GM19240 (cell line): ENCODE measurements at regions not wholly inside any gene's neighbourhood (a gene's known extent, or its start where the extent isn't known, plus 50 kb on each side); places are given as distances from the start of the nearest gene placed in this dataset.
"Not testable (repeated sequence)": the region's sequence is repeated elsewhere in the genome, so short reads cannot be mapped to it uniquely, and the experiment has no call there.

Experiments used
- DNase-seq: peaks from one replicate; pipeline ENCODE4 v3.0.0; 2011; ENCODE audit warnings: low spot score; ENCODE audit not compliant: insufficient read length

DNA sequence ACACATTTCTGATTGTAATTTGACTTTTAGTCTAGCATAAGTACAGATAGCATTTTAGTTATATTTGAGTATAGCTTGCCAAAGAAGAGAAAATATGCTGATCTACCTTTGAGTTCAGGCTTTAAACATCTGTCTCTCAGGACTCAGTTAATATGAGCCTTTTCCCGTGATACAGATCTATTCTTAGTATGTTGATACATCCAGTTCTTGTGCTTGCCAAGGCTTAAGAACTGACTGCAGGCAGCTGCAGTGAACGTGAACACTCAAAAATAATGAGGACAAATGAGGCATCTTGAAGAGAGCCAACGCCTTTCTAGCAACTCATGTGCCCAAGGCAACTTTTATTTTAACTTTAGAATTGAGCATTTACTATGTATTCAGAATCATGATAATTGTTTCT is 325.5 kb downstream of the SI start:
- no peak for DNase-seq

DNA sequence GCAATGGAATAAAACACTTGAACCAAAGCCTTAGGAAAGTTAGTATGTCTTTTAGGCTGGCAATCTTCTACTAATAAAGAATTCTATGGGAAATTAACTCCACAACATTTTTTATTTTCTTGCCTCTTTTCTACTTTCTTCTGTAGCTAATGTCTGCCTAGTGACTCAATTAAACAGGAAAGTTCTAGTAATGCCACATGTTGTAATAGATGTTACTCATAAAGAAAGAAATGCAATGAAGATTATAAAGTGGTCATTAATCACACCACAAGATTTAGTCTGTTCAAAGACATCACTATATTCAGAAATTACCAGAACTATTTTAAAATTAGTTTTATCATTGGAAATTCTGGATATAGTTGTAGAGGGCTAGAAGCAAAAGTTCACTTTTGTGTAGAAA is 329.7 kb downstream of the SI start:
- no peak for DNase-seq

DNA sequence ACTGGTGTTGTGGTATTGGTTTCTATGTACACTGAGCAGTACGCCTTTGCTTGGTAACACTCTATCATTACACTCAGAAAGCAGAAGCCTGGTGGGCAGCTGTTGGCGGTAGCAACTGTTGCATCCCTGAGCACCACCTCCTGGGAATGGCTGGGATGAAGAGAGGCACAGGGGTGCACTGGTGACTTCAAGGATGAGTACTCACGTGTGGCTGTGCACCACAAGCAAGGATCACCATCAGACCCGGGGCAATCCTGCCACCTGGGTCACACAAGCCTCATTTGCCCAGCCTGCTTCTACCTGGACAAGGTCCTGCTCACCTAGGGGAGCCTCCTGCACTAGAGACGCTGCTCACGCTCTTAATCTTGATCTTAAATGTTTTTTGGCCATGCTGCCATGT is 336.4 kb downstream of the SI start:
- no peak for DNase-seq

DNA sequence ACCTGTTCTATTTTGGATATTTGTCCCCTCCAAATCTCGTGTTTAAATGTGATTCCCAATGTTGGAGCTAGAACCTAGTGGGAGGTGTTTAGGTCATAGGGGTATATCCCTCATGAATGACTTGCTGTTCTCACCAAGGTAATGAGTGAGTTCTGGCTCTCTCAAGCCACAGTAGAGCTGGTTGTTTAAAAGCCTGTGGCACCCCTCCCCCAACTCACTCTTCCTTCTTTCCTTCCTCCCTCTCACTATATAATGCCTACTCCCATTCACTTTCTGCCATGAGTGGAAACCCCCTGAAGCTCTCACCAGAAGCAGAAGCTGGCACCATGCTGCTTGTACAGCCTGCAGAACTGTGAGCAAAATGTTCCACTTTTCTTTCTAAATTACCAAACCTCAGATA is 341.1 kb downstream of the SI start:
- DNase-seq, result no peak

DNA sequence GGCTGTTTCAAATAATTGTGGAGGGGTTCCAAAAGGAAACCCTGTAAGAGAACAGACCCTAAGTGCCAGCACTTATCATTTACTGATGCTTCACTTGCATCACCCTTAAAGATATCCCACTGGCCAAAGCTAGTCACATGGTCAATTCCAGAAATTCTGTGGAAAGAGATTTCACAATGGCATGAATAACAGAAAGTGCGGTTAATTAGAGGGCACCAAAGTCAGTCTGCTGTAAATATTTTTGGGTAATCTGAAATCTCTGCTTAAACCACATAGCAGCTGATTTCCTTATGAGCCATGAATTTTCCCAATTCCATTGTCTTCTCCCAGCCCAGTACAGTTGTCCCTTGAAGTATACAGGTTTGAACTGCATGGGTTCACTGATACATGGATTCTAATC is 346.1 kb downstream of the SI start:
- DNase-seq, result no peak

DNA sequence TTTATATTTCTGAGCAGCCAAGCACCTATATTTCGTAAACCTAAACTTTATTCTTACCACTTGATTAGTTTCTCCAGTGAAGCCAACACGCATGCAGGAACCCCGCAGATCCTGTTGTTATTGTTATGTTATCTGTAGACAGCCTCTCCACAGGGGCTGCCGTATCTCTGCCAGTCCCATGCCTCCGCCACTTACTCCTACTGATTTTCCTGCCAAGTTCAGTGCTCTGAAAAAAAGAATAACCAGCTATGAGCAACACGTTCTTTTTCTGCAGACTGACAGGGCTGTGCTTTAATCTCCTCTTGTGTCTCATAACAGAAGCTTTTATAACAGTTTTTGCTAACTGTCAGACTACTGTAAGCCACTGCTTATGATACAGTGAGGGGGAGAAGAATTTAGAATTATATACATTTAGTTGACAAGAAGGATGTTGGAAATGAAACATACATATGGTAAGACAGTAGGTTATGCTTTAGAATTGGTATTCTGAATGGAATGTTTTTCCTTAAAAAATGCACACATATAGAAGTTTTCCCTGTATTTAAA is 347.4 kb downstream of the SI start:
- DNase-seq, result no peak

DNA sequence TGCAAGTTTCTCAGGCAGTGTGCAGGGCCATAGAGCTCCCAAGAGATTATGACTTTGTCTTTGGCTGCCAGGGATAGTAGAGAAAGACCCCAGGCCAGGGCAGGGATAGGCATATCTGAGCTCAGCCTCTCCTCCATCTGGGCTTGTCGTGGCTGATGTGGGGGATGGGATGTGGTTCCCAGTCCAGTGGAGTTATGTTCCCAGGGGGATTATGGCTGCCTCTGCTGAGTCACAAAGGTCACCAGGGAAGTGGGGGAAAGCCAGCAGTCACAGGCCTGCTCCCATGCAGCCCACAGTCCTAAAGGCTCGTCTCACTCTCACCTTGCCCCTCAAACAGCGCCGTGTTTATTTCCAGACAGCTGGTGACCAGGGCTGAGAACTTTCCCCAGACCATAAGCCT is 354.9 kb downstream of the SI start:
- no peak for DNase-seq

DNA sequence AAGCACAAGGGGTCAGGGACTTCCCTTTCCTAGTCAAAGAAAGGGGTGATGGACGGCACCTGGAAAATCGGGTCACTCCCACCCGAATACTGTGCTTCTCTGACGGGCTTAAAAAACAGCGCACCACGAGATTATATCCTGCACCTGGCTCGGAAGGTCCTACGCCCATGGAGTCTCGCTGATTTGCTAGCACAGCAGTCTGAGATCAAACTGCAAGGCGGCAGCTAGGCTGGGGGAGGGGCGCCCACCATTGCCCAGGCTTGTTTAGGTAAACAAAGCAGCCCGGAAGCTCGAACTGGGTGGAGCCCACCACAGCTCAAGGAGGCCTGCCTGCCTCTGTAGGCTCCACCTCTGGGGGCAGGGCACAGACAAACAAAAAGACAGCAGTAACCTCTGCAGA is 375.5 kb downstream of the SI start:
- DNase-seq, result not testable (repeated sequence)

DNA sequence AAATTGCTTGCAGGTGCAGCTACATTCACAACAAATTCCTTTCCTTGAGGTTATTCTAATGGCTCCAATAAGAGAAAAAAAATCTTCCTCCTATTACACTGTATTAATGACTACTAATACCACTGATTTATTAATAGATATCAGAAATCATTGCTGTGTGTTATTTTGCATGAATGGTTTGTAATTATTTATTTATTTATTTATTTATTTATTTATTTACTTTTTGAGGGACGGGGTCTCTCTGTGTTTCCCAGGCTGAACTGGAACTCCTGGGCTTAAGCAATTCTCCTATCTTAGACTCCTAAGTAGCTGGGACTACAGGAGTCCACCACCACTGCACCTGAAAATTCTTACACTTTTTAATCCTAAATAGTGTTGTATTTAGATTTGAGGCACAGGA is 390.4 kb downstream of the SI start:
- no peak for DNase-seq

DNA sequence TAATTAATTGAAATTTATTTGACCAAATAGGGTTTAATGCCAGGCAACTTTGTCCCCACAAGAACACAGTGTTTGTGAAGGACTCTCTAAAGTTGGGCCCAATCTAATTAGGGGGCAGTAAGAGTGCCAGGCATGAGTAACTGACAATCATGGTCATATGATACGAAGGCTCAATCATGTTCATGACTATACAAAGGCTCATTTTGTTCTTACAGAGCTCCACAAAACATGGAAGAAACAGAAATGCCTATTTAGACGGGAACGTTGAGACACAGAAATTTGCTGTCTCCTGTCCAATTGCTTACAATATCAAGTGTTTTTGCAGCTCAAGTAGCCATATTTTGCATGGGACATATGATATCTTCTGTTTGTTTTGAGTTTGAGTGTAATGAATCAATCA is 391.1 kb downstream of the SI start:
- no peak for DNase-seq

DNA sequence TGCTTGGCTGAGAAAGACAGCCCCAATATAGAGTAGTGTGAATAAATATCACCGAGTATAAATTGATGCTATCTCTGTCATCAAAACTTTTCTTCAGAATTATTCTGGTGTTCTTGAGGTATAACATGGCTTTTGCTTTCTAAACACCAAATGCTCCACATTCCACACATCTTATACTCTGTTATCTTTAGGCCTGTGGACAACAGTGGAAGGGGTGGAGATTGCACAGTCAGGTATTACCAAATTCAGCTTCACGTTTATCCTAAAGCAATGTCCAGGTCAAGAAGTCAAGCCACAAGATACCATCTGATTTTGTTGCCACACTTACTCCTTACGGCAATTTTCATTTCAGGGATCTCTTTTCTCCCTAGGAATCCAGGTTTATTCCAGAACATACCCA is 394.8 kb downstream of the SI start:
- no peak for DNase-seq

DNA sequence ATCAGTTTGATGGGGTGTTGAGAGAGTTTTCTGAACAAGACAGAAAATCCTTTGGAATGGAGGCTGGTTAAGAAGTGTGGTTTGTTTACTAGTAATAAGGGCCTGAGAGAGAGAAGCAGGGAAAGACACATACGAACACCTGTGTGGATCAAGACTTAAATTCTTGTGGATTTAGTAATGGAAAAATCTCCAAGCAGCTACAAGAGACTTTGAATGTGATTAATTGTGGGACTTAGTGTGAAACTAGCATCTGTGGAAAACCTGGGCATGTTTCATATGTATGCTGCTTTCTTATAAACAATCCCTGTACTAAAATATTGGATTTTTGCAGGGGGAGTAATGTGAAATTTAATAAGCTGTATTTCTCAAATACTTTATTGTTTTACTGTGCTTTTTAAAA is 399.1 kb downstream of the SI start:
- DNase-seq, result no peak

DNA sequence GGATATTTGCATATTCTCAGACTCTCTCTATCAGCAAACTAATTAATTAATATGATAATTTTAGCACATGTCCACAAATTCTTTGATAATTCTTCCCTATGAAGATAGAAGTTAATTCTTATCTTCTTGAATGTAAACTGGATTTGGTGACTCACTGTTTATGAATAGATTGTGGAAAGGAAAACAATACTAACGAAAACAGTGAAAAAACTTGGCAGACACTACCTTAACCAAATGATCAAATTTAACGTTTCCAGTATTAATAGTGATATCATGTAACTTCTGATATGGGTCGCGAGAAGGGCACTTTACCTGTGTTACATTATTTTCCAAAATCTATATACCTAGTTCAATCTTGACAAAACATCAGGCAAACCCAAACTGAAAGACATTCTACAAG is 401.0 kb downstream of the SI start:
- no peak for DNase-seq

DNA sequence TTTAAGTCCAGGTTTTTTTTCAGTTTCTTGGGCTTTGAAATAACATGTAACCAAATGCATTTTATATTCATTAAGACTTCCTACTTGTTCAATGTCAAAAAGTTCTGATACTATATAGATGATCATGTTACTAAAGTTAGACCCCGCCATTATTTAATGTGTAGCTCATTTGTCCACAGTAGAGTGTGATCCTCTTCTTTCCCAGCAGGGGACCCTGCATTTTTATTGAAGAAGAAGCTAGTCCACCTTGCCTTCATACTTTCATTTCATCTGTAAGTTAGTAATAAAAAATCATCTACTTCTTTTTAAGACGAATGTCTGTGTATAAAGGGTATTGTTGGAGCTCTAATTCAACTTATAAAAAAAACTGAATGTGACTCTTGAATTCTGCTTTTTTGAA is 404.6 kb downstream of the SI start:
- DNase-seq, result no peak

DNA sequence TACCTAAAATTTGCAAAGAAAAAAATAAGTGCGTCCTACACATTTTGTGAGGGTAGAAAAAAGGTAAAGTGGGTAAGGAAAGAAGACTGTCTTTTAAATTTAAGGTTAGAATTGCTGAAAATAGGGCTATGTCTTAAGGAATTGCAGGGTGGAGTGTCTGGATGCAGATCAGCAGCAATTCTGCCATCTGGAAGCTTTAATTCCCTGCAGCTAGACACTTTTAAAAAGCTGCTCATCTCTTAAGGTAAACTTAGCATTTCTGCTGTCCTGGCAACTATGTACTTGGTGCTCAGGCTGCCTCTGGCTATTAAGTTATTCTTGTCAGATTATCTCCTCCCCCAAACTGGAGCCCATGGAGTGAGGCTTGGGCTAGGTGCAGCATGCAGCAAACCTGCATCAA is 420.2 kb downstream of the SI start:
- no peak for DNase-seq

DNA sequence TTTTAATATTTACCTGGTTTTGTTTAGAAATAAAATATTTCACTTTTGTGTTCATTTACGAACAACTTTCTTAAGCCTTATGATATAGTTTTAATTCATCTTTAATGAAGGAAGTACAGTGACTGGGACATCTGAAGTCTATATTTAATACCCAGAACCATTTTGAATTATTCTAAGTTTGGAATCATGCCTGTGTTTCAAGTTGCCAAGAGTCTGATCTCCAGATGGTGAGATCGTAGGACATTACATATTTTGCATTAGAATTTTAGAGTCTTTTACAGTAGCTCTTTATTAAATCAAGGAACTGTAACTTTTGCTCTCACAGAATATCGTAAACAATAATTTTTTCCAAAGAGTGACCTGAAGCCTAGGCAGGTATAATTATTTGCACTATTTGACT is 420.7 kb downstream of the SI start:
- DNase-seq, result no peak

DNA sequence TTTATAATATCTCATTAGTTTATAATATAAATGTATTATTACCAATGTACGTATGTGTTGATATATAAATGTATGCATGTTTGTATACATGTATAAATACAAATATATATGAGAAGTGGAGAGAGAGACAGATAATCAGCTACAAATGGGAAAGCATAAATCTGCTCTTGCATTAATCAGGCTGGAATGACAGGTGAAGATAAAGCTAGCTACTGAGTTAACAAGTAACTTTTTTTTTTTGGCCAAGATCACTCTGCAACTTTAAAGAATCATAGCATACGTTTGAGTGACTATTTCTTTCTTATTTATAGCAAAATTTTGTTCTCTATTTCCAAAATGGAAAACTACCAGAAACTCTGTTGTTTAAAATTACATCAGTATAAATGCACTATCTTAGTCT is 422.8 kb downstream of the SI start:
- no peak for DNase-seq

DNA sequence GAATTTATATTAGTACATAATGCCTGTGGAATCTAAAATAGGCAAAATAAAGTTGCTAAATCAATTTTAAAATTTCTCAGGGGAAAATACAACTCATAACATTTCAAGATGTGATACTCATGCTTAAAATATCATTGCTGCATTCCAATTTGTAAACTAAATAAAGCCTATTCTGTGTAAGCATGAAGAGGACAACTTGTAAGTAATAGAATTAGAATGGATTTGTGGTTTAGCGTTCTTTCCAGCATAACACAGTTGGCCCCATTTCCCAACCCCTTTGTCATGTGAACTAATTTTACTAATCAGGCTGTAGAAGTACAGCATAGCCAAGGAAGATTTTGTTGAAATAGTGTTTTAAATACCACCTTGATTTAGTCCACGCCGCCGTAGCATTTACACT is 437.2 kb downstream of the SI start:
- no peak for DNase-seq

DNA sequence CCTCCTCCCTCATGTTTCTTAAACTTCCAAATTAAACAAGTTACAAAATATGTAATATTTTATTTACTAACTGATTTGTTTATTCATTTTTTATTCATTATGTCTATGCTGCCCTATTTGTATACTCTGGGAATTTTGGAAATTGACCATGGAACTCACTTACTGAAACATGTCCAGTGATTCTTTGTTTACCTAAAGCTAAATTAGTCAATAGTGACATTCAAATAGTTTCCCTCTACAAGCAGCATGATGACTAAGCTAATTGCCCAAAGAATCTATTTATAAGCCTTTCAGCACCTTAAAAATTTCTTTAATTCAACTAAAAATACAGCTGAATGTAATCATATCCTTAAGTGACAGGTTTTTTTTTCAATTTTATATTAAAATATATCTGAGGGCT is 437.7 kb downstream of the SI start:
- no peak for DNase-seq

DNA sequence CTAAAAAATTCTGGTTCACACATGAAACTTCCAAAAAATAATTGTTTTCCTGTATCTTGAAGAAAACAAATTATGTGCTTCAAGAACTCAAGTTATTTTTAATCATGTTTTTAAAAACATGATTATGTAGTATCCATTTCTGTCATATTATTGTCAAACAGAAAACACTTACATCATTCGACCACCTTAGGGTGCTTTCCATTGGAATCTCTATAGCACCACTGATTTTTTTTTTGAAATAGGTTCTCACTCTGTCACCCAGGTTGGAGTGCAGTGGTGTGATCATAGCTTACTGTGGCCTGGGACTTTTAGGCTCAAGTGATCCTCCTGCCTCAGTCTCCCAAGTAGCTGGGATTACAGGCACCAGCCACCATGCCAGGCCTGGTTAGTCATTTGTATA is 457.3 kb downstream of the SI start:
- no peak for DNase-seq

DNA sequence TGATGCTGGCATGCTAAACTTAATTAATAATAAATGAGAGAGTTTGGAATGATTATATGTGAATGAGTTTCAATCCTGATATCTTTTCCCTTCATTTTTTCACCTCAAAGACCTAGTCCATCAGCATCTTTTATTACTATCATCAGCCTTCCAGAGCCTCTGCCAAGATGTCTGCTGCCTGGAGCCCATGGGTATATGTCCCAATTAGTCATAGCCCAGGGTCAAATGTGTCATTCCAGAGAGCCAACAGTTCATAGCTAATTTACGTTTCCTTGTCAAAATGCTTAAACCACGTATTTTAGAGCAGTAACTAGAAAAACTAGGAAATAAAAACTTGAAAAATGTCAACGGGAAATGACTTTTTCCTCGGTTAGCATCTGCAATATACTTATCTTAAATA is 457.9 kb downstream of the SI start:
- DNase-seq, result no peak

DNA sequence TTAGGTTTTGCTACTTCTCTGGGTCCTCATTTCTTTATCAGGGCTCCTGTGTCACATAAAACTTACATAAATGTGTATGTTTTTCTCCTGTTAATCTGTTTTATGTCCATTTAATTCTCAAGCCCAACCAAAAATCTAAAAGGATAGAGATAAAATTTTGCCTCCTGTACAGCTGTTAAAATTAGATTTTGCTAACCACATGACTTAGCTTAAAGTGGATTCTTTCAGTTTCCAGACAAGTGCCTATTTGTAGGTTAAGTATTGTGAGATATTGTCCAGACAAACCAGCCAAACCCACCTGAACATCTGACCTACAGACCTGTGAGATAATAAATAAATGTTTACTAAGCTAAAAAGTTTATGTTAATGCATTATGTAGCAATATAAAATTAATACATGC is 465.5 kb downstream of the SI start:
- DNase-seq, result no peak

DNA sequence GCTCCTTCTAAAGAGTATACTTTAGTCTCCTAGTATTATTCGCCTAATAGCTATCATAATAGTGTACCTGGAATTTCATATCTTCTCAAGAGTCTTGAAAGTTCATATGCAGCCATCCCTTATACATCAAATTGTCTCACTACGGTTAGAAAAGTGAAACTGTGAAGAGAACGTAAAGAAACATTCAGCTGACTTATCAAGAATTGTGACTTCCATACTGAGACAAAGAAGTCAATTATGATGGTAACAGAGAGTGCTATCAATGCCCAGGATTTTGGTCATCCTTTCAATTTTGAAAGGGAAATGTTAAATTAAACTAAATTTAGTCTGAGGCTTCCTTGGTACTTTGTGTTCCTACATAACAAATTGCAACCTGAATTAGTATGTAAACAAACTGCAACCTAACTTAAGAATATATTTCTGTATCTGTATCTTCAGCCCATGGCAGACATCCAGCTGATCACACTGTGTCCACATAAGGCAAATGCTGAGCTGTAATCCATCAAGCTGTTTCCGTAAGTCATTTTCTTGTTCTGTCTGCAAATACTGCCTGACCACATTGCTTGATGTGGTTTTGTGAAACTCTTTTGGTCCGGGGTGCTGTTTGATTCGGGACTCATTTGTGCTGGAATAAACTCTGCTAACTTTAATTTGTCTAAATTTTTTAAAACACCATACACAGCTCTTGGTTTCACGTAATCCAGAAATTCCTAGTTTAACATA is 469.6 kb downstream of the SI start:
- DNase-seq, result no peak

DNA sequence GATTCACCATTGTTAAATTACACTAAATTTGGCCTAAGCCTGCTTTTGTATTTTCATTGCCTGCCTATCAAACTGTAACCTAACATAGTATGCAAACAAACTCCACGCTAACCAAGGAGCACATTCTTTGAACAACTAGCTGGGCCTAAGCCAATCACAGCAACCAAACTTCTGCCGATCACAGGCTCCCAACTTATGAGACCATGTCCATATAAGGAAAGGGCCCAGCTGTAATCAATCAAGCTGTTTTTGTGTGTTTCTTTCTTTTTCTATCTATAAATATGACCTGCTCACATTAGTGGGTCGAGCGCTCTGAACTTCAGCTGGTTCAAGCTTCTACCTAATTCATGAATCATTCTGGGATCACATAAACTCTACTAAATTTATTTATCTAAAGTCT is 473.6 kb downstream of the SI start:
- DNase-seq, result no peak
